GM23338 (cell line): ENCODE measurements at regions not wholly inside any gene's neighbourhood (a gene's known extent, or its start where the extent isn't known, plus 50 kb on each side); places are given as distances from the start of the nearest gene placed in this dataset.
"Not testable (repeated sequence)": the region's sequence is repeated elsewhere in the genome, so short reads cannot be mapped to it uniquely, and the experiment has no call there.

Experiments
- CREB1 ChIP-seq: fragments of 250-450 bp; sonication (Bioruptor Pico); IDR thresholded peaks from 2 replicates; pipeline ENCODE4 v1.5.0; 2020; ENCODE audit warnings: low read depth, mild to moderate bottlenecking, moderate library complexity
- EZH2 ChIP-seq: fragments of 200-600 bp; sonication (generic); IDR thresholded peaks from one replicate; pipeline ENCODE4 v1.8.0; 2017; ENCODE audit warnings: antibody characterized with exemption, mild to moderate bottlenecking, low read depth; ENCODE audit not compliant: unreplicated experiment
- EZH2phosphoT487 ChIP-seq: fragments of 200-600 bp; sonication (generic); IDR thresholded peaks from one replicate; pipeline ENCODE4 v1.8.1; 2018; ENCODE audit warnings: antibody characterized with exemption; ENCODE audit not compliant: unreplicated experiment
- JUNB ChIP-seq: IDR thresholded peaks from one replicate; pipeline ENCODE4 v1.6.1; 2016; ENCODE audit warnings: antibody characterized with exemption; ENCODE audit not compliant: unreplicated experiment
- NANOG ChIP-seq: IDR thresholded peaks from 2 replicates; pipeline ENCODE4 v1.6.1; 2016; ENCODE audit warnings: antibody characterized with exemption, borderline replicate concordance
- POLR2AphosphoS5 ChIP-seq: IDR thresholded peaks from 2 replicates; pipeline ENCODE4 v1.6.1; 2016; ENCODE audit warnings: antibody characterized with exemption, low read depth
- REST ChIP-seq: IDR thresholded peaks from one replicate; pipeline ENCODE4 v1.6.1; 2018; ENCODE audit warnings: antibody characterized with exemption; ENCODE audit not compliant: unreplicated experiment
- STAT1 ChIP-seq: IDR thresholded peaks from one replicate; pipeline ENCODE4 v1.6.1; 2016; ENCODE audit warnings: antibody characterized with exemption; ENCODE audit not compliant: unreplicated experiment
- ZNF114 ChIP-seq: fragments of 250-450 bp; sonication (Bioruptor Pico); IDR thresholded peaks from 2 replicates; pipeline ENCODE4 v1.5.0; 2020; ENCODE audit warnings: mild to moderate bottlenecking, moderate library complexity
- TF ChIP-seq, protein P1 (sequence below), 2 experiments: fragments of 200-600 bp in 1 of 2; sonication (generic) in 1 of 2; conservative IDR thresholded peaks; 2 replicates each; pipeline versions ENCODE4 v1.5.1 to v1.6.1; 2016 to 2017; ENCODE audit warnings: antibody characterized with exemption in 2 of 2, low read depth in 2 of 2, mild to moderate bottlenecking in 2 of 2, moderate library complexity in 1 of 2
- TF ChIP-seq, protein P2 (sequence below): IDR thresholded peaks from 2 replicates; pipeline ENCODE4 v1.6.1; 2016; ENCODE audit warnings: antibody characterized with exemption

DNA sequence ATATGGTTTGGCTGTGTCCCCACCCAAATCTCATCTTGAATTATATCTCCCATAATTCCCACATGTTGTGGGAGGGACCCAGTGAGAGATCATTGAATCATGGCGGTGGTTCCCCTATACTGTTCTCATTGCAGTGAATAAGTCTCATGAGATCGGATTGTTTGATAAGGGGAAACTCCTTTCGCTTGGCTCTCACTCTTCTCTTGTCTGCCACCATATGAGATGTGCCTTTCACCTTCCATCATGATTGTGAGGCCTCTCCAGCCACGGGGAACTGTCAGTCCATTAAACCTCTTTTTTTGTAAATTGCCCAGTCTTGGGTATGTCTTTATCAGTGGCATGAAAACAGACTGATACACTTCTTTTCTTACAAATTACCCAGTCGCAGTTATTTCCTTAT, 417.6 kb upstream of the RUNX1 start:
- TF ChIP-seq EZH2phosphoT487; EZH2; REST; POLR2AphosphoS5; ZNF114 (CRISPR knock-in tag); STAT1; CREB1 (CRISPR knock-in tag); NANOG; JUNB: not testable (repeated sequence)
- TF ChIP-seq, protein P1, sequence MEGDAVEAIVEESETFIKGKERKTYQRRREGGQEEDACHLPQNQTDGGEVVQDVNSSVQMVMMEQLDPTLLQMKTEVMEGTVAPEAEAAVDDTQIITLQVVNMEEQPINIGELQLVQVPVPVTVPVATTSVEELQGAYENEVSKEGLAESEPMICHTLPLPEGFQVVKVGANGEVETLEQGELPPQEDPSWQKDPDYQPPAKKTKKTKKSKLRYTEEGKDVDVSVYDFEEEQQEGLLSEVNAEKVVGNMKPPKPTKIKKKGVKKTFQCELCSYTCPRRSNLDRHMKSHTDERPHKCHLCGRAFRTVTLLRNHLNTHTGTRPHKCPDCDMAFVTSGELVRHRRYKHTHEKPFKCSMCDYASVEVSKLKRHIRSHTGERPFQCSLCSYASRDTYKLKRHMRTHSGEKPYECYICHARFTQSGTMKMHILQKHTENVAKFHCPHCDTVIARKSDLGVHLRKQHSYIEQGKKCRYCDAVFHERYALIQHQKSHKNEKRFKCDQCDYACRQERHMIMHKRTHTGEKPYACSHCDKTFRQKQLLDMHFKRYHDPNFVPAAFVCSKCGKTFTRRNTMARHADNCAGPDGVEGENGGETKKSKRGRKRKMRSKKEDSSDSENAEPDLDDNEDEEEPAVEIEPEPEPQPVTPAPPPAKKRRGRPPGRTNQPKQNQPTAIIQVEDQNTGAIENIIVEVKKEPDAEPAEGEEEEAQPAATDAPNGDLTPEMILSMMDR (conservative IDR thresholded peaks at IDR 0.05; ENCODE audit: low read depth in 2 of 2): not testable (repeated sequence)
- TF ChIP-seq, protein P2, sequence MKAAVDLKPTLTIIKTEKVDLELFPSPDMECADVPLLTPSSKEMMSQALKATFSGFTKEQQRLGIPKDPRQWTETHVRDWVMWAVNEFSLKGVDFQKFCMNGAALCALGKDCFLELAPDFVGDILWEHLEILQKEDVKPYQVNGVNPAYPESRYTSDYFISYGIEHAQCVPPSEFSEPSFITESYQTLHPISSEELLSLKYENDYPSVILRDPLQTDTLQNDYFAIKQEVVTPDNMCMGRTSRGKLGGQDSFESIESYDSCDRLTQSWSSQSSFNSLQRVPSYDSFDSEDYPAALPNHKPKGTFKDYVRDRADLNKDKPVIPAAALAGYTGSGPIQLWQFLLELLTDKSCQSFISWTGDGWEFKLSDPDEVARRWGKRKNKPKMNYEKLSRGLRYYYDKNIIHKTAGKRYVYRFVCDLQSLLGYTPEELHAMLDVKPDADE: not testable (repeated sequence)
